ENCODE measurements at regions not wholly inside any gene's neighbourhood (a gene's known extent, or its start where the extent isn't known, plus 50 kb on each side); places are given as distances from the start of the nearest gene placed in this dataset.

GRCh38 chr6:86476311-86476710 lies 461.0 kb upstream of the HTR1E start:
- no peak overlapping the region for H3K27ac ChIP-seq (ENCODE audit: low read depth in 1 of 3, low read length in 2 of 3)
- no peak for DNase-seq
- 62 to 69% (median 68%) methylated on average over 4 of the region's 4 CpGs for WGBS, 3 donors
- H3K36me3 ChIP-seq (ENCODE audit: control insufficient read depth in 3 of 3, insufficient read depth in 2 of 3, low read depth in 1 of 3, low read length in 3 of 3): no peaks in the 10 kb centered on the region
- H3K4me3 ChIP-seq (ENCODE audit: low read depth in 1 of 3, low read length in 3 of 3): no peak overlapping the region
- H3K27me3 ChIP-seq (ENCODE audit: control insufficient read depth in 3 of 3, insufficient read depth in 3 of 3, low read length in 3 of 3): no peaks in the 10 kb centered on the region
- H3K4me1 ChIP-seq (ENCODE audit: control insufficient read depth in 3 of 3, insufficient read depth in 2 of 3, low read depth in 1 of 3, low read length in 2 of 3): peaks cover 0 to 5% (median 0%) of the 10 kb centered on the region in 3 donors
- H3K9me3 ChIP-seq (ENCODE audit: control insufficient read depth in 2 of 2, insufficient read depth in 1 of 2, low read depth in 1 of 2, low read length in 1 of 2): no peaks in the 10 kb centered on the region
- FAIRE-seq: no peak

- no peak overlapping the region for H3K4me3 ChIP-seq (ENCODE audit: low read depth in 1 of 3, low read length in 3 of 3)
- FAIRE-seq: no peak
- H3K9me3 ChIP-seq (ENCODE audit: control insufficient read depth in 2 of 2, insufficient read depth in 1 of 2, low read depth in 1 of 2, low read length in 1 of 2): no peaks in the 10 kb centered on the region
- H3K27ac ChIP-seq (ENCODE audit: low read depth in 1 of 3, low read length in 2 of 3): no peak overlapping the region
- WGBS, 3 donors: 88 to 93% (median 90%) methylated on average over 9 of the region's 9 CpGs
- H3K36me3 ChIP-seq (ENCODE audit: control insufficient read depth in 3 of 3, insufficient read depth in 2 of 3, low read depth in 1 of 3, low read length in 3 of 3): no peaks in the 10 kb centered on the region
- no peaks in the 10 kb centered on the region for H3K27me3 ChIP-seq (ENCODE audit: control insufficient read depth in 3 of 3, insufficient read depth in 3 of 3, low read length in 3 of 3)
- no peak for DNase-seq
- H3K4me1 ChIP-seq (ENCODE audit: control insufficient read depth in 3 of 3, insufficient read depth in 2 of 3, low read depth in 1 of 3, low read length in 2 of 3): peaks cover 0 to 5% (median 0%) of the 10 kb centered on the region in 3 donors
Observed at GRCh38 chr6:86474081-86474480, 463.2 kb upstream of the HTR1E start.

GRCh38 chr6:86471791-86472190 lies 465.5 kb upstream of the HTR1E start:
- Histone ChIP-seq H3K4me3 (ENCODE audit: low read depth in 1 of 3, low read length in 3 of 3) (no peak overlapping the region), H3K4me1 (ENCODE audit: control insufficient read depth in 3 of 3, insufficient read depth in 2 of 3, low read depth in 1 of 3, low read length in 2 of 3) (peaks cover 0 to 6% (median 0%) of the 10 kb centered on the region in 3 donors), H3K9me3 (ENCODE audit: control insufficient read depth in 2 of 2, insufficient read depth in 1 of 2, low read depth in 1 of 2, low read length in 1 of 2) (no peaks in the 10 kb centered on the region), H3K27ac (ENCODE audit: low read depth in 1 of 3, low read length in 2 of 3) (no peak overlapping the region), H3K36me3 (ENCODE audit: control insufficient read depth in 3 of 3, insufficient read depth in 2 of 3, low read depth in 1 of 3, low read length in 3 of 3) (no peaks in the 10 kb centered on the region), H3K27me3 (ENCODE audit: control insufficient read depth in 3 of 3, insufficient read depth in 3 of 3, low read length in 3 of 3) (no peaks in the 10 kb centered on the region)
- DNase-seq (no peak), FAIRE-seq (no peak)
- 62 to 92% (median 86%) methylated on average over 3 of the region's 3 CpGs for WGBS, 3 donors

GRCh38 chr6:86459978-86460377 lies 477.4 kb upstream of the HTR1E start:
- Histone ChIP-seq H3K27ac (ENCODE audit: low read depth in 1 of 3, low read length in 2 of 3) (no peak overlapping the region), H3K9me3 (ENCODE audit: control insufficient read depth in 2 of 2, insufficient read depth in 1 of 2, low read depth in 1 of 2, low read length in 1 of 2) (peaks cover 0 to 3% of the 10 kb centered on the region in 2 donors), H3K36me3 (ENCODE audit: control insufficient read depth in 3 of 3, insufficient read depth in 2 of 3, low read depth in 1 of 3, low read length in 3 of 3) (no peaks in the 10 kb centered on the region), H3K27me3 (ENCODE audit: control insufficient read depth in 3 of 3, insufficient read depth in 3 of 3, low read length in 3 of 3) (no peaks in the 10 kb centered on the region), H3K4me3 (ENCODE audit: low read depth in 1 of 3, low read length in 3 of 3) (no peak overlapping the region), H3K4me1 (ENCODE audit: control insufficient read depth in 3 of 3, insufficient read depth in 2 of 3, low read depth in 1 of 3, low read length in 2 of 3) (no peaks in the 10 kb centered on the region)
- DNase-seq: no peak
- WGBS, 3 donors: 86 to 90% (median 88%) methylated on average over 4 of the region's 4 CpGs
- no peak for FAIRE-seq

GRCh38 chr6:86456821-86457220 lies 480.5 kb upstream of the HTR1E start:
- FAIRE-seq (no peak), DNase-seq (no peak)

GRCh38 chr6:86453232-86453631 lies 484.1 kb upstream of the HTR1E start:
- FAIRE-seq: no peak

More at GRCh38 chr6:86456821-86457220, 480.5 kb upstream of the HTR1E start:
- no peaks in the 10 kb centered on the region for H3K27me3 ChIP-seq (ENCODE audit: control insufficient read depth in 3 of 3, insufficient read depth in 3 of 3, low read length in 3 of 3)
- H3K4me1 ChIP-seq (ENCODE audit: control insufficient read depth in 3 of 3, insufficient read depth in 2 of 3, low read depth in 1 of 3, low read length in 2 of 3): no peaks in the 10 kb centered on the region
- H3K27ac ChIP-seq (ENCODE audit: low read depth in 1 of 3, low read length in 2 of 3): no peak overlapping the region
- no peaks in the 10 kb centered on the region for H3K36me3 ChIP-seq (ENCODE audit: control insufficient read depth in 3 of 3, insufficient read depth in 2 of 3, low read depth in 1 of 3, low read length in 3 of 3)
- no peak overlapping the region for H3K4me3 ChIP-seq (ENCODE audit: low read depth in 1 of 3, low read length in 3 of 3)
- H3K9me3 ChIP-seq (ENCODE audit: control insufficient read depth in 2 of 2, insufficient read depth in 1 of 2, low read depth in 1 of 2, low read length in 1 of 2): peaks cover 0 to 5% of the 10 kb centered on the region in 2 donors

GRCh38 chr6:86448398-86448797 lies 488.9 kb upstream of the HTR1E start:
- peaks cover 2 to 7% of the 10 kb centered on the region in 2 donors for H3K9me3 ChIP-seq (ENCODE audit: control insufficient read depth in 2 of 2, insufficient read depth in 1 of 2, low read depth in 1 of 2, low read length in 1 of 2)
- DNase-seq (no peak), FAIRE-seq (no peak)
- no peaks in the 10 kb centered on the region for H3K36me3 ChIP-seq (ENCODE audit: control insufficient read depth in 3 of 3, insufficient read depth in 2 of 3, low read depth in 1 of 3, low read length in 3 of 3)
- H3K27ac ChIP-seq (ENCODE audit: low read depth in 1 of 3, low read length in 2 of 3): no peak overlapping the region
- 79 to 89% (median 84%) methylated on average over 2 of the region's 2 CpGs for WGBS, 3 donors
- no peaks in the 10 kb centered on the region for H3K27me3 ChIP-seq (ENCODE audit: control insufficient read depth in 3 of 3, insufficient read depth in 3 of 3, low read length in 3 of 3)
- no peak overlapping the region for H3K4me3 ChIP-seq (ENCODE audit: low read depth in 1 of 3, low read length in 3 of 3)
- H3K4me1 ChIP-seq (ENCODE audit: control insufficient read depth in 3 of 3, insufficient read depth in 2 of 3, low read depth in 1 of 3, low read length in 2 of 3): no peaks in the 10 kb centered on the region

More at GRCh38 chr6:86453232-86453631, 484.1 kb upstream of the HTR1E start:
- WGBS, 3 donors: 8 to 28% (median 13%) methylated on average over 1 of the region's 1 CpG
- Histone ChIP-seq H3K36me3 (ENCODE audit: control insufficient read depth in 3 of 3, insufficient read depth in 2 of 3, low read depth in 1 of 3, low read length in 3 of 3) (no peaks in the 10 kb centered on the region), H3K4me3 (ENCODE audit: low read depth in 1 of 3, low read length in 3 of 3) (no peak overlapping the region), H3K27me3 (ENCODE audit: control insufficient read depth in 3 of 3, insufficient read depth in 3 of 3, low read length in 3 of 3) (no peaks in the 10 kb centered on the region), H3K9me3 (ENCODE audit: control insufficient read depth in 2 of 2, insufficient read depth in 1 of 2, low read depth in 1 of 2, low read length in 1 of 2) (peaks cover 0 to 5% of the 10 kb centered on the region in 2 donors), H3K4me1 (ENCODE audit: control insufficient read depth in 3 of 3, insufficient read depth in 2 of 3, low read depth in 1 of 3, low read length in 2 of 3) (no peaks in the 10 kb centered on the region), H3K27ac (ENCODE audit: low read depth in 1 of 3, low read length in 2 of 3) (no peak overlapping the region)
- DNase-seq: no peak

GRCh38 chr6:86440608-86441007 lies 496.7 kb upstream of the HTR1E start:
- Histone ChIP-seq H3K36me3 (ENCODE audit: control insufficient read depth in 3 of 3, insufficient read depth in 2 of 3, low read depth in 1 of 3, low read length in 3 of 3) (no peaks in the 10 kb centered on the region), H3K27me3 (ENCODE audit: control insufficient read depth in 3 of 3, insufficient read depth in 3 of 3, low read length in 3 of 3) (no peaks in the 10 kb centered on the region), H3K27ac (ENCODE audit: low read depth in 1 of 3, low read length in 2 of 3) (no peak overlapping the region), H3K4me1 (ENCODE audit: control insufficient read depth in 3 of 3, insufficient read depth in 2 of 3, low read depth in 1 of 3, low read length in 2 of 3) (no peaks in the 10 kb centered on the region), H3K4me3 (ENCODE audit: low read depth in 1 of 3, low read length in 3 of 3) (no peak overlapping the region), H3K9me3 (ENCODE audit: control insufficient read depth in 2 of 2, insufficient read depth in 1 of 2, low read depth in 1 of 2, low read length in 1 of 2) (no peaks in the 10 kb centered on the region)
- DNase-seq (no peak), FAIRE-seq (no peak)

GRCh38 chr6:86423571-86423970 lies 513.8 kb upstream of the HTR1E start:
- H3K4me3 ChIP-seq (ENCODE audit: low read depth in 1 of 3, low read length in 3 of 3): no peak overlapping the region
- H3K27me3 ChIP-seq (ENCODE audit: control insufficient read depth in 3 of 3, insufficient read depth in 3 of 3, low read length in 3 of 3): no peaks in the 10 kb centered on the region
- 55 to 80% (median 62%) methylated on average over 1 of the region's 1 CpG for WGBS, 3 donors
- DNase-seq (no peak), FAIRE-seq (no peak)
- H3K9me3 ChIP-seq (ENCODE audit: control insufficient read depth in 2 of 2, insufficient read depth in 1 of 2, low read depth in 1 of 2, low read length in 1 of 2): no peaks in the 10 kb centered on the region
- no peaks in the 10 kb centered on the region for H3K4me1 ChIP-seq (ENCODE audit: control insufficient read depth in 3 of 3, insufficient read depth in 2 of 3, low read depth in 1 of 3, low read length in 2 of 3)
- no peak overlapping the region for H3K27ac ChIP-seq (ENCODE audit: low read depth in 1 of 3, low read length in 2 of 3)
- no peaks in the 10 kb centered on the region for H3K36me3 ChIP-seq (ENCODE audit: control insufficient read depth in 3 of 3, insufficient read depth in 2 of 3, low read depth in 1 of 3, low read length in 3 of 3)

All from small intestine (tissue), 7 donors.